Prostate gland (tissue), 2 donors: ENCODE measurements at regions not wholly inside any gene's neighbourhood (a gene's known extent, or its start where the extent isn't known, plus 50 kb on each side); places are given as distances from the start of the nearest gene placed in this dataset.

Experiments
- CTCF ChIP-seq, 4 experiments: fragments of 200-600 bp in 2 of 4; fragments of 450-650 bp in 2 of 4; sonication (generic) in 2 of 4; IDR thresholded peaks; 1 replicate in 3 of 4; 2 replicates in 1 of 4; pipeline ENCODE4 v1.5.1; 2016 to 2019; ENCODE audit warnings: antibody characterized with exemption in 4 of 4, mild to moderate bottlenecking in 2 of 4, moderate library complexity in 2 of 4
- POLR2A ChIP-seq: fragments of 450-650 bp; IDR thresholded peaks from one replicate; pipeline ENCODE4 v1.6.1; 2016; ENCODE audit warnings: antibody characterized with exemption, mild to moderate bottlenecking
- POLR2AphosphoS5 ChIP-seq: sonication (generic); formaldehyde crosslinking; IDR thresholded peaks from one replicate; pipeline ENCODE4 v1.6.1; 2017; ENCODE audit warnings: antibody characterized with exemption

GRCh38 chr2:59776726-59777008, 776.8 kb downstream of the BCL11A start:
- TF ChIP-seq CTCF (IDR thresholded peaks at IDR 0.05): no peak
- no peak for TF ChIP-seq POLR2AphosphoS5
- no peak for TF ChIP-seq POLR2A
